SK-N-SH (cell line): ENCODE measurements at regions not wholly inside any gene's neighbourhood (a gene's known extent, or its start where the extent isn't known, plus 50 kb on each side); places are given as distances from the start of the nearest gene placed in this dataset.

Source experiments
- CTCF ChIA-PET: fragments of 300-600, 350-600 bp; formaldehyde crosslinking; extraction: SDS; loops from one replicate; lab custom pipeline; 2021; lab: Yijun Ruan, JAX
- POLR2A ChIA-PET: fragments of 350-600 bp; sonication (Branson Sonifier 250); formaldehyde crosslinking; extraction: SDS; loops from one replicate; lab custom pipeline; 2020; ENCODE audit warnings: antibody characterized with exemption, inconsistent platforms; lab: Yijun Ruan, JAX
- DNase-seq: peaks from one replicate; pipeline ENCODE4 v3.0.0; 2012
- H2AFZ ChIP-seq: fragments of 200-600 bp; sonication (generic); 2 replicates; pipeline ENCODE4 v1.8.1; 2016; ENCODE audit warnings: antibody characterized with exemption, mild to moderate bottlenecking, low read depth
- H3F3A ChIP-seq: fragments of 200-600 bp; sonication (generic); replicated peaks from 2 replicates; pipeline ENCODE3; 2016; ENCODE audit warnings: antibody characterized with exemption, mild to moderate bottlenecking; ENCODE audit not compliant: insufficient read depth
- H3K27ac ChIP-seq, 2 experiments: fragments of 200-500 bp in 1 of 2; fragments of 200-600 bp in 1 of 2; sonication (Bioruptor generic) in 1 of 2; sonication (generic), shearing (Covaris generic) in 1 of 2; 2 replicates each; pipeline versions ENCODE4 v1.5.1 to v1.6.1; 2014 to 2016; ENCODE audit warnings: low read depth in 2 of 2, inconsistent platforms in 1 of 2, low read length in 1 of 2, mild to moderate bottlenecking in 1 of 2, mixed read lengths in 1 of 2
- H3K27me3 ChIP-seq: fragments of 200-600 bp; sonication (generic), shearing (Covaris generic); 2 replicates; pipeline ENCODE4 v1.6.1; 2016; ENCODE audit warnings: mixed run types; ENCODE audit not compliant: insufficient read depth
- H3K36me3 ChIP-seq, 2 experiments: fragments of 200-500 bp in 1 of 2; fragments of 200-600 bp in 1 of 2; sonication (Bioruptor generic) in 1 of 2; sonication (generic) in 1 of 2; replicated peaks in 1 of 2; 2 replicates each; pipeline versions ENCODE3 to v1.5.1; 2014 to 2016; ENCODE audit warnings: low read length in 1 of 2, mild to moderate bottlenecking in 1 of 2; ENCODE audit not compliant: insufficient read depth in 2 of 2, control insufficient read depth in 1 of 2
- H3K4me1 ChIP-seq, 2 experiments: fragments of 200-500 bp in 1 of 2; fragments of 200-600 bp in 1 of 2; sonication (Bioruptor generic) in 1 of 2; sonication (generic), shearing (Covaris generic) in 1 of 2; 2 replicates each; pipeline versions ENCODE4 v1.5.1 to v1.6.1; 2014 to 2016; ENCODE audit warnings: low read depth in 1 of 2, low read length in 1 of 2, mixed run types in 1 of 2; ENCODE audit not compliant: insufficient read depth in 2 of 2, control insufficient read depth in 1 of 2
- H3K4me2 ChIP-seq: fragments of 200-600 bp; sonication (generic), shearing (Covaris generic); 2 replicates; pipeline ENCODE4 v1.6.1; 2017; ENCODE audit warnings: mixed run types
- H3K4me3 ChIP-seq, 2 experiments: fragments of 200-500 bp in 1 of 2; fragments of 200-600 bp in 1 of 2; sonication (Bioruptor generic) in 1 of 2; sonication (generic), shearing (Covaris generic) in 1 of 2; 2 replicates each; pipeline versions ENCODE4 v1.5.1 to v1.8.1; 2014 to 2016; ENCODE audit warnings: low read depth in 2 of 2, inconsistent platforms in 1 of 2, low read length in 1 of 2, mild to moderate bottlenecking in 1 of 2, mixed read lengths in 1 of 2, moderate library complexity in 1 of 2
- H3K79me2 ChIP-seq: fragments of 200-600 bp; sonication (generic); 2 replicates; pipeline ENCODE4 v1.8.1; 2017; ENCODE audit warnings: mild to moderate bottlenecking; ENCODE audit not compliant: insufficient read depth
- H3K9ac ChIP-seq: fragments of 200-600 bp; sonication (generic); 2 replicates; pipeline ENCODE4 v1.6.1; 2017; ENCODE audit warnings: mixed run types
- H3K9me2 ChIP-seq: fragments of 200-600 bp; sonication (generic); 2 replicates; pipeline ENCODE4 v1.6.1; 2017; ENCODE audit warnings: mixed run types
- H3K9me3 ChIP-seq: fragments of 200-600 bp; sonication (generic); 2 replicates; pipeline ENCODE4 v1.6.1; 2017; ENCODE audit warnings: mixed run types, mild to moderate bottlenecking, moderate library complexity
- H4K20me1 ChIP-seq: fragments of 200-600 bp; sonication (generic); 2 replicates; pipeline ENCODE4 v1.6.1; 2017; ENCODE audit warnings: mild to moderate bottlenecking, mixed run types; ENCODE audit not compliant: insufficient read depth
- CHD2 ChIP-seq: fragments of 150-350 bp; IDR thresholded peaks from 2 replicates; pipeline ENCODE4 v1.6.1; 2018; ENCODE audit warnings: low read length; ENCODE audit not compliant: partially characterized antibody
- EP300 ChIP-seq, 2 experiments: IDR thresholded peaks; 2 replicates each; pipeline versions ENCODE4 v1.4.0 to v1.6.1; 2012; ENCODE audit warnings: borderline replicate concordance in 1 of 2, low read depth in 1 of 2, low read length in 1 of 2
- EZH2phosphoT487 ChIP-seq: fragments of 200-600 bp; sonication (generic); IDR thresholded peaks from 2 replicates; pipeline ENCODE4 v1.6.1; 2017; ENCODE audit warnings: low read depth, mixed run types, mild to moderate bottlenecking, antibody characterized with exemption, moderate library complexity, borderline replicate concordance
- FOXM1 ChIP-seq: IDR thresholded peaks from 2 replicates; pipeline ENCODE4 v1.4.0; 2012; ENCODE audit warnings: low read depth, mild to moderate bottlenecking
- GATA2 ChIP-seq: sonication (generic); formaldehyde crosslinking; IDR thresholded peaks from 2 replicates; pipeline ENCODE4 v1.5.0; 2020; ENCODE audit warnings: mild to moderate bottlenecking, missing genetic modification reagents
- JUND ChIP-seq: IDR thresholded peaks from 2 replicates; pipeline ENCODE4 v1.4.0; 2012
- MXI1 ChIP-seq: IDR thresholded peaks from 2 replicates; pipeline ENCODE4 v1.6.1; 2012; ENCODE audit warnings: mild to moderate bottlenecking, low read depth, low read length, improper control_type of control experiment
- NFIC ChIP-seq: IDR thresholded peaks from 2 replicates; pipeline ENCODE4 v1.4.0; 2012; ENCODE audit warnings: borderline replicate concordance
- NRF1 ChIP-seq: IDR thresholded peaks from 2 replicates; pipeline ENCODE4 v1.6.1; 2012; ENCODE audit warnings: low read depth, mild to moderate bottlenecking, low read length
- POLR2AphosphoS5 ChIP-seq: IDR thresholded peaks from 2 replicates; pipeline ENCODE4 v1.6.1; 2012; ENCODE audit warnings: low read depth, low read length
- RAD21 ChIP-seq: IDR thresholded peaks from 2 replicates; pipeline ENCODE4 v1.6.1; 2012; ENCODE audit warnings: mild to moderate bottlenecking, low read length
- RXRA ChIP-seq: IDR thresholded peaks from 2 replicates; pipeline ENCODE4 v1.4.0; 2012; ENCODE audit warnings: low read depth, mild to moderate bottlenecking, borderline replicate concordance
- SIN3A ChIP-seq: IDR thresholded peaks from 2 replicates; pipeline ENCODE4 v1.6.1; 2012; ENCODE audit warnings: low read depth, mild to moderate bottlenecking, low read length, moderate library complexity, borderline replicate concordance
- SMC3 ChIP-seq: IDR thresholded peaks from 2 replicates; pipeline ENCODE4 v1.6.1; 2012; ENCODE audit warnings: low read depth, low read length, improper control_type of control experiment
- TAF1 ChIP-seq: IDR thresholded peaks from 2 replicates; pipeline ENCODE4 v1.6.1; 2012; ENCODE audit warnings: low read depth, mild to moderate bottlenecking, low read length, moderate library complexity, borderline replicate concordance
- TCF12 ChIP-seq: IDR thresholded peaks from 2 replicates; pipeline ENCODE4 v1.4.0; 2012
- TEAD4 ChIP-seq: IDR thresholded peaks from 2 replicates; pipeline ENCODE4 v1.4.0; 2012; ENCODE audit warnings: mild to moderate bottlenecking, borderline replicate concordance; ENCODE audit not compliant: insufficient read depth
- YY1 ChIP-seq: IDR thresholded peaks from 2 replicates; pipeline ENCODE4 v1.4.0; 2012; ENCODE audit warnings: low read depth, mild to moderate bottlenecking
- WGBS: methylation state at CpG from one replicate; pipeline ENCODE4 v1.1.6; 2017; ENCODE audit warnings: low lambda C conversion rate; 5-methylcytosine and 5-hydroxymethylcytosine counted together
- TF ChIP-seq, protein P1 (sequence below): fragments of 200-600 bp; sonication (generic); IDR thresholded peaks from 2 replicates; pipeline ENCODE4 v1.6.1; 2017; ENCODE audit warnings: antibody characterized with exemption, mild to moderate bottlenecking, moderate library complexity
- TF ChIP-seq, protein P2 (sequence below): IDR thresholded peaks from 2 replicates; pipeline ENCODE4 v1.4.0; 2012; ENCODE audit warnings: low read depth
- TF ChIP-seq, protein P3 (sequence below): IDR thresholded peaks from 2 replicates; pipeline ENCODE4; 2012
- TF ChIP-seq, protein P4 (sequence below): fragments of 150-350 bp; IDR thresholded peaks from 2 replicates; pipeline ENCODE4 v1.6.1; 2016; ENCODE audit warnings: mild to moderate bottlenecking, low read depth, low read length

DNA sequence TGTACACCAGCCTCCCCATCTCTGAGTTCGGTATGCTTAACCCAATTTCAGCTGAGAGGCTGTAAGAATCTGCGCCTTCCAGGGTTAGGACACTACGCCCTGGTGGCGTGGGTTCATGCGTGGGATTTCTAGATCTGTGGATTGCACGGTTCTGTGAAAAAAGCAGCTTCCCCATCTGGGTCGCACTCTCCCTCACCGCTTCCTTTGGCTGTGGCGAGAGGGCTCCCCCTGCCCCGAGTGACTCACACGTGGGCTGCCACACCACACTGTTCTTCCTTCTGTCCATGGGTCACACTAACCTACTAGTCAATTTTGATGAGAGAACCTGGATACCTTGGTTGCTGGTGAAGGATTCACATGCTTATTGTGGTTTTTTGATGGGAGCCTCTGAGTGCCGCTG is 256.0 kb upstream of the MAF start:
- H3K9ac ChIP-seq, result no peak overlapping the region
- no peak overlapping the region for H3K4me2 ChIP-seq
- CTCF ChIA-PET, result no interaction called here
- TF ChIP-seq CHD2 (no peak), TAF1 (no peak), GATA2 (CRISPR knock-in tag) (no peak), SMC3 (no peak)
- TF ChIP-seq, all 33 proteins: peak for 0
- Histone ChIP-seq H2AFZ (no peak overlapping the region), H3K27me3 (no peaks in the 10 kb centered on the region), H3K36me3 (no peaks in the 10 kb centered on the region), H3K79me2 (no peaks in the 10 kb centered on the region), H3K27ac (no peak overlapping the region), H3K4me1 (no peaks in the 10 kb centered on the region), H3K9me3 (no peaks in the 10 kb centered on the region; the same call in 1 of the 2 replicates), H3F3A (no peaks in the 10 kb centered on the region), H3K9me2 (no peaks in the 10 kb centered on the region), H4K20me1 (no peaks in the 10 kb centered on the region), H3K4me3 (no peak overlapping the region)
- POLR2A ChIA-PET, result no interaction called here
- WGBS, result 53% methylated on average over 10 of the region's 12 CpGs
- DNase-seq, result no peak

DNA sequence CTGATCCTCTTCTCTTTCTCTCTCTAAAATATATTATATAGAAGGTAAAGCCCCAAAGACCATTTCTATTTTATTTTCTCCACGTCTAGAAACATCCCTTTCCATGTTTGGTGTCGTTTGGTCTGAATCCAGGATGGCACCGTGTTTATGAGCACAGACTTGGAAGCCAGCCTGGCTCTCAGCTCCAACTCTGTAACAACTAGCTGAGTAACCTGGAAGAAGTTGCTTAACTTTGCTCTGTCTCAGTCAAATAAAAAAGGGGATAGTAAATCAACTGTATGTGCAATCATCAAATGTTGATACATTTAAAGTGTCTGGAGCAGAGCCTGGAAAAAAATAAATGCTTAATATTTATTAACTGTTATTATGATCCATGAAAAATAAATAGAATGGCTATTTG is 249.8 kb upstream of the MAF start:
- no peak overlapping the region for H3K9ac ChIP-seq
- POLR2A ChIA-PET, result no interaction called here

DNA sequence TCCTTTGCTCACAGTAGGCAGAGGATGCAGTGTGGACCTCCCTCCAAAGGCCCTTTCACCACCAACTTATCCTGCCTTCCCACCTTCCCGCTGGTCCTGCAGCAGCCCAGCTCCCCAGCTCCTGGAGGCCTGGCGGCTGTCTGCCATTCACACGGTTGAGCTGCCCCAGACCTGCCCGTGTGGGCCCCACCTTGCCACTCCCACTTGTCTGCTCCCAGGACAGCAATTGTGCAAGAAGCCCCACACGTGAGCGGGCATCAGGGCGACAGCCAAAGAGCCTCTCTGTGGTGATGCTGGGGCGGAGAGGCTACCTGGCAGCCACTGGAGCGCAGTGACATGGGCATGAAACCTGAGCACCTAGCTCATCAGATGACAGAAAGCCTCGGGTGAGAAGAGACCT is 248.6 kb upstream of the MAF start:
- WGBS, result 42% methylated on average over 9 of the region's 10 CpGs
- Histone ChIP-seq H3K9me3 (no peaks in the 10 kb centered on the region), H2AFZ (no peak overlapping the region), H3K4me1 (peaks cover 0 to 8% of the 10 kb centered on the region in 2 experiments; a peak in 1 of 4 replicates), H3K9me2 (no peaks in the 10 kb centered on the region), H4K20me1 (no peaks in the 10 kb centered on the region), H3K79me2 (no peaks in the 10 kb centered on the region), H3K36me3 (no peaks in the 10 kb centered on the region), H3K9ac (no peak overlapping the region), H3K27me3 (no peaks in the 10 kb centered on the region), H3F3A (no peaks in the 10 kb centered on the region), H3K27ac (no peak overlapping the region), H3K4me3 (no peak overlapping the region), H3K4me2 (no peak overlapping the region)
- CTCF ChIA-PET, result interaction anchor here (0.8 kb wide), 1 partner anchor 81 kb away, joined by 3 read pairs; no protein-coding TSS in a partner anchor
- POLR2A ChIA-PET, result no interaction called here
- DNase-seq, result no peak
- TF ChIP-seq FOXM1, result no peak
- no peak for TF ChIP-seq NRF1
- TF ChIP-seq JUND, result no peak
- TF ChIP-seq, protein P1, sequence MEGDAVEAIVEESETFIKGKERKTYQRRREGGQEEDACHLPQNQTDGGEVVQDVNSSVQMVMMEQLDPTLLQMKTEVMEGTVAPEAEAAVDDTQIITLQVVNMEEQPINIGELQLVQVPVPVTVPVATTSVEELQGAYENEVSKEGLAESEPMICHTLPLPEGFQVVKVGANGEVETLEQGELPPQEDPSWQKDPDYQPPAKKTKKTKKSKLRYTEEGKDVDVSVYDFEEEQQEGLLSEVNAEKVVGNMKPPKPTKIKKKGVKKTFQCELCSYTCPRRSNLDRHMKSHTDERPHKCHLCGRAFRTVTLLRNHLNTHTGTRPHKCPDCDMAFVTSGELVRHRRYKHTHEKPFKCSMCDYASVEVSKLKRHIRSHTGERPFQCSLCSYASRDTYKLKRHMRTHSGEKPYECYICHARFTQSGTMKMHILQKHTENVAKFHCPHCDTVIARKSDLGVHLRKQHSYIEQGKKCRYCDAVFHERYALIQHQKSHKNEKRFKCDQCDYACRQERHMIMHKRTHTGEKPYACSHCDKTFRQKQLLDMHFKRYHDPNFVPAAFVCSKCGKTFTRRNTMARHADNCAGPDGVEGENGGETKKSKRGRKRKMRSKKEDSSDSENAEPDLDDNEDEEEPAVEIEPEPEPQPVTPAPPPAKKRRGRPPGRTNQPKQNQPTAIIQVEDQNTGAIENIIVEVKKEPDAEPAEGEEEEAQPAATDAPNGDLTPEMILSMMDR, result no peak
- TF ChIP-seq, protein P2, sequence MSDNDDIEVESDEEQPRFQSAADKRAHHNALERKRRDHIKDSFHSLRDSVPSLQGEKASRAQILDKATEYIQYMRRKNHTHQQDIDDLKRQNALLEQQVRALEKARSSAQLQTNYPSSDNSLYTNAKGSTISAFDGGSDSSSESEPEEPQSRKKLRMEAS, result no peak
- TF ChIP-seq EP300 (IDR thresholded peaks at IDR 0.05; ENCODE audit: borderline replicate concordance in 1 of 2, low read depth in 1 of 2, low read length in 1 of 2), result no peak
- no peak for TF ChIP-seq SIN3A
- TF ChIP-seq TEAD4, result no peak
- no peak for TF ChIP-seq RAD21
- TF ChIP-seq TAF1, result no peak
- no peak for TF ChIP-seq RXRA
- no peak for TF ChIP-seq YY1
- TF ChIP-seq, protein P3, sequence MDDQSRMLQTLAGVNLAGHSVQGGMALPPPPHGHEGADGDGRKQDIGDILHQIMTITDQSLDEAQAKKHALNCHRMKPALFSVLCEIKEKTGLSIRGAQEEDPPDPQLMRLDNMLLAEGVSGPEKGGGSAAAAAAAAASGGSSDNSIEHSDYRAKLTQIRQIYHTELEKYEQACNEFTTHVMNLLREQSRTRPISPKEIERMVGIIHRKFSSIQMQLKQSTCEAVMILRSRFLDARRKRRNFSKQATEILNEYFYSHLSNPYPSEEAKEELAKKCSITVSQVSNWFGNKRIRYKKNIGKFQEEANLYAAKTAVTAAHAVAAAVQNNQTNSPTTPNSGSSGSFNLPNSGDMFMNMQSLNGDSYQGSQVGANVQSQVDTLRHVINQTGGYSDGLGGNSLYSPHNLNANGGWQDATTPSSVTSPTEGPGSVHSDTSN, result no peak
- no peak for TF ChIP-seq SMC3
- TF ChIP-seq, protein P4, sequence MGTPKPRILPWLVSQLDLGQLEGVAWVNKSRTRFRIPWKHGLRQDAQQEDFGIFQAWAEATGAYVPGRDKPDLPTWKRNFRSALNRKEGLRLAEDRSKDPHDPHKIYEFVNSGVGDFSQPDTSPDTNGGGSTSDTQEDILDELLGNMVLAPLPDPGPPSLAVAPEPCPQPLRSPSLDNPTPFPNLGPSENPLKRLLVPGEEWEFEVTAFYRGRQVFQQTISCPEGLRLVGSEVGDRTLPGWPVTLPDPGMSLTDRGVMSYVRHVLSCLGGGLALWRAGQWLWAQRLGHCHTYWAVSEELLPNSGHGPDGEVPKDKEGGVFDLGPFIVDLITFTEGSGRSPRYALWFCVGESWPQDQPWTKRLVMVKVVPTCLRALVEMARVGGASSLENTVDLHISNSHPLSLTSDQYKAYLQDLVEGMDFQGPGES, result no peak

More for the DNA sequence above, 249.8 kb upstream of the MAF start:
- Histone ChIP-seq H3K9me2 (no peaks in the 10 kb centered on the region), H4K20me1 (no peaks in the 10 kb centered on the region), H3K27me3 (no peaks in the 10 kb centered on the region), H3F3A (no peaks in the 10 kb centered on the region), H3K4me3 (no peak overlapping the region), H3K27ac (no peak overlapping the region), H3K4me1 (peaks cover 0 to 8% of the 10 kb centered on the region in 2 experiments; a peak in 1 of 4 replicates), H3K4me2 (no peak overlapping the region), H3K79me2 (no peaks in the 10 kb centered on the region), H3K36me3 (no peaks in the 10 kb centered on the region), H3K9me3 (no peaks in the 10 kb centered on the region), H2AFZ (no peak overlapping the region)
- no peak for DNase-seq
- no peak for TF ChIP-seq POLR2AphosphoS5
- TF ChIP-seq MXI1, result no peak
- no peak for TF ChIP-seq EZH2phosphoT487
- TF ChIP-seq TCF12, result no peak
- no peak for TF ChIP-seq SMC3
- TF ChIP-seq RXRA, result no peak
- no peak for TF ChIP-seq NFIC
- TF ChIP-seq YY1, result no peak
- no peak for TF ChIP-seq FOXM1
- CTCF ChIA-PET, result no interaction called here
- WGBS, result 28% methylated on average over 3 of the region's 3 CpGs
